ENCODE measurements at regions not wholly inside any gene's neighbourhood (a gene's known extent, or its start where the extent isn't known, plus 50 kb on each side); places are given as distances from the start of the nearest gene placed in this dataset.

DNA sequence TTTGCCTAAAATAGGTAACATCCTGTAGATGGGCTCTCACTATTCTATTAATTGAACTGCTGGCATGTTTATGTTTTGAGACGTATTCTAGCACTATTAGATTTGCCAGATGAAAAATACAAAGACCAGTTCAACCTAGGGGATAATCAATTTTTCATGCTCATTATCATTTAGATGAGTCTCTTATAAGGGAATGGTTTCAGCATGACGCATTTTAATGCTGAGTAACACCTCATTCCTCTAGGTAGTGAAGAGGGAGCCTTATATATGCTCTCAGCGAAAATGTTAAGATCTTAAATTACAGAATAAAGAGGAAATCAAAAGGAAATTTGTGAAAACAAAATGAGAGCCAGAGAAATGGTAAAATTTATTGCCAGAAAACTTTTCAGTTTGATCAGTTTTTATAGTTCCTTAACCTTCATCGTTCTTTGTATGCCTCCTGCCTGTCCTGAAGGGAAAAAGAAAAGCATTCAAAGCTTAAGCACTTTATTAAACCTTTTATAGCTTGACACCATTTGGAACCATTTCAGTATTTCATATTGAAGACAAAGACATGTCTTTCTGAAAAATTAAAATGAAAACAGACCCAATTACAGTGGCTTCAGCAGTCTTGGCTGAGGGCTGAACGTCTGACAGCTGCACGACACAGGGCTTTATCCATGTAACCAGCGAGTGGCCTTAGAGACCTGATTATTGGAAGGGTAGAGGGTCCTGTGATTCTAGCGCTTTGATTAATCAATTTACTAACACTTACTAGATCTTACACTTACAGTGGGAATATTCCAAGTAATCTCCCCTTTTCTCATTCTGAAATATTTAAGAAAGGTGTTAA lies 112.8 kb downstream of the ADCYAP1 start:
- TF ChIP-seq EZH2 (optimal IDR thresholded peaks at IDR 0.05; ENCODE audit: low read depth, low read length) (no peak), CTCF (IDR thresholded peaks at IDR 0.05; ENCODE audit: low read length) (no peak)
